ENCODE measurements at regions not wholly inside any gene's neighbourhood (a gene's known extent, or its start where the extent isn't known, plus 50 kb on each side); places are given as distances from the start of the nearest gene placed in this dataset.
"Not testable (repeated sequence)": the region's sequence is repeated elsewhere in the genome, so short reads cannot be mapped to it uniquely, and the experiment has no call there.

GRCh38 chr7:68980432-68980831 is 617.8 kb upstream of the AUTS2 start:
- WGBS, 10 experiments = 0 to 20% (median 8%) methylated on average over 1 to 2 of the region's 2 CpGs; no CpG with 5 or more reads in 4 of the 10 experiments
- peaks cover 4 to 11% of the 10 kb centered on the region in 2 donors for H3K4me1 ChIP-seq (replicated peaks in 1 of 2)
- in situ Hi-C loops (cut with MboI; ENCODE audit: low pct_unique_long_range_greater_than_20kb in 2 of 9, low sequenced_read_pairs in 9 of 9, unreplicated experiment in 9 of 9); H3K4me3 ChIP-seq; H3K27ac ChIP-seq: not testable (repeated sequence)
- peak in 6 of 8 experiments; percentile 28 to 89 (median 44) for ATAC-seq (replicated peaks in 6 of 8)

- 0 to 100% (median 38%) methylated on average over 1 to 4 of the region's 7 CpGs; no CpG with 5 or more reads in 3 of the 10 experiments for WGBS, 10 experiments
- H3K27ac ChIP-seq = no peak overlapping the region
- H3K4me1 ChIP-seq (replicated peaks in 1 of 2) = peaks cover 4 to 11% of the 10 kb centered on the region in 2 donors
- no peak for ATAC-seq (replicated peaks in 6 of 8)
- H3K4me3 ChIP-seq = no peak overlapping the region
- in situ Hi-C loops (cut with MboI; ENCODE audit: low pct_unique_long_range_greater_than_20kb in 2 of 9, low sequenced_read_pairs in 9 of 9, unreplicated experiment in 9 of 9) = no loop called here
These were observed 614.0 kb upstream of the AUTS2 start for GRCh38 chr7:68984306-68984705.

GRCh38 chr7:68994841-68995240 is 603.4 kb upstream of the AUTS2 start:
- Histone ChIP-seq H3K27ac (no peak overlapping the region), H3K4me3 (no peak overlapping the region), H3K4me1 (replicated peaks in 1 of 2) (no peaks in the 10 kb centered on the region)
- 40 to 100% (median 63%) methylated on average over 1 to 3 of the region's 3 CpGs for WGBS, 10 experiments
- no peak for ATAC-seq (replicated peaks in 6 of 8)
- in situ Hi-C loops (cut with MboI; ENCODE audit: low pct_unique_long_range_greater_than_20kb in 2 of 9, low sequenced_read_pairs in 9 of 9, unreplicated experiment in 9 of 9) = no loop called here

GRCh38 chr7:68998136-68998535 is 600.1 kb upstream of the AUTS2 start:
- in situ Hi-C loops (cut with MboI; ENCODE audit: low pct_unique_long_range_greater_than_20kb in 2 of 9, low sequenced_read_pairs in 9 of 9, unreplicated experiment in 9 of 9) = no loop called here
- Histone ChIP-seq H3K27ac (no peak overlapping the region), H3K4me1 (replicated peaks in 1 of 2) (no peaks in the 10 kb centered on the region), H3K4me3 (no peak overlapping the region)
- WGBS, 10 experiments = 0 to 100% (median 20%) methylated on average over 1 to 3 of the region's 3 CpGs; no CpG with 5 or more reads in 5 of the 10 experiments
- no peak for ATAC-seq (replicated peaks in 6 of 8)

- in situ Hi-C loops (cut with MboI; ENCODE audit: low pct_unique_long_range_greater_than_20kb in 2 of 9, low sequenced_read_pairs in 9 of 9, unreplicated experiment in 9 of 9) = no loop called here
- Histone ChIP-seq H3K4me1 (replicated peaks in 1 of 2) (no peaks in the 10 kb centered on the region), H3K4me3 (no peak overlapping the region), H3K27ac (no peak overlapping the region)
- no peak for ATAC-seq (replicated peaks in 6 of 8)
These were observed 595.9 kb upstream of the AUTS2 start for GRCh38 chr7:69002416-69002815.

- in situ Hi-C loops (cut with MboI; ENCODE audit: low pct_unique_long_range_greater_than_20kb in 2 of 9, low sequenced_read_pairs in 9 of 9, unreplicated experiment in 9 of 9) = no loop called here
- ATAC-seq (replicated peaks in 6 of 8) = no peak
- no peak overlapping the region for H3K27ac ChIP-seq
- no peaks in the 10 kb centered on the region for H3K4me1 ChIP-seq (replicated peaks in 1 of 2)
- 0 to 100% (median 100%) methylated on average over 1 of the region's 1 CpG; no CpG with 5 or more reads in 1 of the 10 experiments for WGBS, 10 experiments
- no peak overlapping the region for H3K4me3 ChIP-seq
These were observed 586.1 kb upstream of the AUTS2 start for GRCh38 chr7:69012149-69012548.

- Histone ChIP-seq H3K4me1 (replicated peaks in 1 of 2) (peaks cover 0 to 3% of the 10 kb centered on the region in 2 donors), H3K4me3 (no peak overlapping the region), H3K27ac (no peak overlapping the region)
- in situ Hi-C loops (cut with MboI; ENCODE audit: low pct_unique_long_range_greater_than_20kb in 2 of 9, low sequenced_read_pairs in 9 of 9, unreplicated experiment in 9 of 9) = no loop called here
- peak in 3 of 8 experiments; percentile 49 to 57 (median 51) for ATAC-seq (replicated peaks in 6 of 8)
- WGBS, 10 experiments = 60 to 100% (median 90%) methylated on average over 1 to 3 of the region's 3 CpGs; no CpG with 5 or more reads in 4 of the 10 experiments
These were observed 581.1 kb upstream of the AUTS2 start for GRCh38 chr7:69017208-69017607.

- Histone ChIP-seq H3K4me3 (no peak overlapping the region), H3K27ac (no peak overlapping the region), H3K4me1 (replicated peaks in 1 of 2) (peaks cover 0 to 3% of the 10 kb centered on the region in 2 donors)
- WGBS, 10 experiments = 17 to 75% (median 56%) methylated on average over 1 to 3 of the region's 3 CpGs; no CpG with 5 or more reads in 7 of the 10 experiments
- no peak for ATAC-seq (replicated peaks in 6 of 8)
- in situ Hi-C loops (cut with MboI; ENCODE audit: low pct_unique_long_range_greater_than_20kb in 2 of 9, low sequenced_read_pairs in 9 of 9, unreplicated experiment in 9 of 9) = no loop called here
These were observed 580.1 kb upstream of the AUTS2 start for GRCh38 chr7:69018200-69018599.

GRCh38 chr7:69019437-69019836 is 578.8 kb upstream of the AUTS2 start:
- in situ Hi-C loops (cut with MboI; ENCODE audit: low pct_unique_long_range_greater_than_20kb in 2 of 9, low sequenced_read_pairs in 9 of 9, unreplicated experiment in 9 of 9) = no loop called here
- 0 to 90% (median 53%) methylated on average over 1 to 3 of the region's 3 CpGs; no CpG with 5 or more reads in 1 of the 10 experiments for WGBS, 10 experiments
- ATAC-seq (replicated peaks in 6 of 8) = no peak
- no peak overlapping the region for H3K27ac ChIP-seq
- peaks cover 0 to 3% of the 10 kb centered on the region in 2 donors for H3K4me1 ChIP-seq (replicated peaks in 1 of 2)
- no peak overlapping the region for H3K4me3 ChIP-seq

- WGBS, 10 experiments = 0 to 100% (median 64%) methylated on average over 1 to 3 of the region's 3 CpGs
- no peak overlapping the region for H3K27ac ChIP-seq
- ATAC-seq (replicated peaks in 6 of 8) = no peak
- in situ Hi-C loops (cut with MboI; ENCODE audit: low pct_unique_long_range_greater_than_20kb in 2 of 9, low sequenced_read_pairs in 9 of 9, unreplicated experiment in 9 of 9) = no loop called here
- peaks cover 0 to 3% of the 10 kb centered on the region in 2 donors for H3K4me1 ChIP-seq (replicated peaks in 1 of 2)
- no peak overlapping the region for H3K4me3 ChIP-seq
These were observed 577.7 kb upstream of the AUTS2 start for GRCh38 chr7:69020536-69020935.

GRCh38 chr7:69025249-69025648 is 573.0 kb upstream of the AUTS2 start:
- Histone ChIP-seq H3K4me3 (no peak overlapping the region), H3K27ac (no peak overlapping the region), H3K4me1 (replicated peaks in 1 of 2) (no peaks in the 10 kb centered on the region)
- in situ Hi-C loops (cut with MboI; ENCODE audit: low pct_unique_long_range_greater_than_20kb in 2 of 9, low sequenced_read_pairs in 9 of 9, unreplicated experiment in 9 of 9) = no loop called here
- no peak for ATAC-seq (replicated peaks in 6 of 8)
- 23 to 89% (median 70%) methylated on average over 2 to 5 of the region's 5 CpGs; no CpG with 5 or more reads in 4 of the 10 experiments for WGBS, 10 experiments

GRCh38 chr7:69032848-69033247 is 565.4 kb upstream of the AUTS2 start:
- 0 to 78% (median 50%) methylated on average over 1 to 4 of the region's 4 CpGs; no CpG with 5 or more reads in 1 of the 10 experiments for WGBS, 10 experiments
- Histone ChIP-seq H3K4me1 (replicated peaks in 1 of 2) (peaks cover 0 to 4% of the 10 kb centered on the region in 2 donors), H3K4me3 (no peak overlapping the region), H3K27ac (no peak overlapping the region)
- in situ Hi-C loops (cut with MboI; ENCODE audit: low pct_unique_long_range_greater_than_20kb in 2 of 9, low sequenced_read_pairs in 9 of 9, unreplicated experiment in 9 of 9) = no loop called here
- ATAC-seq (replicated peaks in 6 of 8) = peak in 4 of 8 experiments; percentile 39 to 72 (median 58)

GRCh38 chr7:69035826-69036225 is 562.4 kb upstream of the AUTS2 start:
- Histone ChIP-seq H3K4me3 (no peak overlapping the region), H3K27ac (no peak overlapping the region), H3K4me1 (replicated peaks in 1 of 2) (peaks cover 0 to 4% of the 10 kb centered on the region in 2 donors)
- WGBS, 10 experiments = 0 to 80% (median 71%) methylated on average over 1 to 7 of the region's 7 CpGs; no CpG with 5 or more reads in 2 of the 10 experiments
- in situ Hi-C loops (cut with MboI; ENCODE audit: low pct_unique_long_range_greater_than_20kb in 2 of 9, low sequenced_read_pairs in 9 of 9, unreplicated experiment in 9 of 9) = no loop called here
- peak in 6 of 8 experiments; percentile 35 to 82 (median 56) for ATAC-seq (replicated peaks in 6 of 8)

- WGBS, 10 experiments = 18 to 90% (median 61%) methylated on average over 1 to 6 of the region's 7 CpGs; no CpG with 5 or more reads in 1 of the 10 experiments
- in situ Hi-C loops (cut with MboI; ENCODE audit: low pct_unique_long_range_greater_than_20kb in 2 of 9, low sequenced_read_pairs in 9 of 9, unreplicated experiment in 9 of 9) = no loop called here
These were observed 562.0 kb upstream of the AUTS2 start for GRCh38 chr7:69036301-69036700.

More at GRCh38 chr7:69036301-69036700, 562.0 kb upstream of the AUTS2 start:
- H3K27ac ChIP-seq = no peak overlapping the region
- no peak for ATAC-seq (replicated peaks in 6 of 8)
- H3K4me1 ChIP-seq (replicated peaks in 1 of 2) = peaks cover 0 to 4% of the 10 kb centered on the region in 2 donors
- no peak overlapping the region for H3K4me3 ChIP-seq

Data from motor neuron (in vitro differentiated cells).